ENCODE measurements at regions not wholly inside any gene's neighbourhood (a gene's known extent, or its start where the extent isn't known, plus 50 kb on each side); places are given as distances from the start of the nearest gene placed in this dataset.

- Mint-ChIP-seq H3K36me3 (ENCODE audit: low read depth, unreplicated experiment) (no peaks in the 10 kb centered on the region), H3K4me1 (ENCODE audit: unreplicated experiment) (no peaks in the 10 kb centered on the region), H3K27ac (ENCODE audit: unreplicated experiment) (no peak overlapping the region), H3K27me3 (ENCODE audit: unreplicated experiment) (no peaks in the 10 kb centered on the region), H3K9me3 (ENCODE audit: unreplicated experiment) (no peaks in the 10 kb centered on the region), H3K4me3 (ENCODE audit: unreplicated experiment) (no peak overlapping the region)
- no peak for TF ChIP-seq CTCF (IDR thresholded peaks at IDR 0.05; ENCODE audit: unreplicated experiment)
- no peak for DNase-seq (ENCODE audit: low spot score)
Observed at GRCh38 chr1:233482388-233482787, 131.5 kb upstream of the KCNK1 start.

- Mint-ChIP-seq H3K4me3 (ENCODE audit: unreplicated experiment) (no peak overlapping the region), H3K4me1 (ENCODE audit: unreplicated experiment) (no peaks in the 10 kb centered on the region), H3K27me3 (ENCODE audit: unreplicated experiment) (no peaks in the 10 kb centered on the region), H3K27ac (ENCODE audit: unreplicated experiment) (no peak overlapping the region), H3K36me3 (ENCODE audit: low read depth, unreplicated experiment) (no peaks in the 10 kb centered on the region), H3K9me3 (ENCODE audit: unreplicated experiment) (no peaks in the 10 kb centered on the region)
- no peak for DNase-seq (ENCODE audit: low spot score)
- TF ChIP-seq CTCF (IDR thresholded peaks at IDR 0.05; ENCODE audit: unreplicated experiment) = no peak
Observed at GRCh38 chr1:233485385-233485784, 128.5 kb upstream of the KCNK1 start.

GRCh38 chr1:233485809-233486398 is 128.0 kb upstream of the KCNK1 start:
- TF ChIP-seq CTCF (IDR thresholded peaks at IDR 0.05; ENCODE audit: unreplicated experiment) = no peak
- H3K27ac Mint-ChIP-seq (ENCODE audit: unreplicated experiment) = no peak overlapping the region
- H3K27me3 Mint-ChIP-seq (ENCODE audit: unreplicated experiment) = no peaks in the 10 kb centered on the region
- DNase-seq (ENCODE audit: low spot score) = no peak
- no peaks in the 10 kb centered on the region for H3K36me3 Mint-ChIP-seq (ENCODE audit: low read depth, unreplicated experiment)
- H3K4me3 Mint-ChIP-seq (ENCODE audit: unreplicated experiment) = no peak overlapping the region
- no peaks in the 10 kb centered on the region for H3K4me1 Mint-ChIP-seq (ENCODE audit: unreplicated experiment)
- no peaks in the 10 kb centered on the region for H3K9me3 Mint-ChIP-seq (ENCODE audit: unreplicated experiment)

- H3K36me3 Mint-ChIP-seq (ENCODE audit: low read depth, unreplicated experiment) = no peaks in the 10 kb centered on the region
- no peak for DNase-seq (ENCODE audit: low spot score)
- no peak overlapping the region for H3K4me3 Mint-ChIP-seq (ENCODE audit: unreplicated experiment)
- no peaks in the 10 kb centered on the region for H3K9me3 Mint-ChIP-seq (ENCODE audit: unreplicated experiment)
- no peaks in the 10 kb centered on the region for H3K27me3 Mint-ChIP-seq (ENCODE audit: unreplicated experiment)
- no peak overlapping the region for H3K27ac Mint-ChIP-seq (ENCODE audit: unreplicated experiment)
- H3K4me1 Mint-ChIP-seq (ENCODE audit: unreplicated experiment) = no peaks in the 10 kb centered on the region
- TF ChIP-seq CTCF (IDR thresholded peaks at IDR 0.05; ENCODE audit: unreplicated experiment) = no peak
Observed at GRCh38 chr1:233487408-233487807, 126.5 kb upstream of the KCNK1 start.

- no peak for TF ChIP-seq CTCF (IDR thresholded peaks at IDR 0.05; ENCODE audit: unreplicated experiment)
- no peaks in the 10 kb centered on the region for H3K27me3 Mint-ChIP-seq (ENCODE audit: unreplicated experiment)
- no peak for DNase-seq (ENCODE audit: low spot score)
- no peaks in the 10 kb centered on the region for H3K36me3 Mint-ChIP-seq (ENCODE audit: low read depth, unreplicated experiment)
- no peaks in the 10 kb centered on the region for H3K9me3 Mint-ChIP-seq (ENCODE audit: unreplicated experiment)
- no peak overlapping the region for H3K27ac Mint-ChIP-seq (ENCODE audit: unreplicated experiment)
- H3K4me1 Mint-ChIP-seq (ENCODE audit: unreplicated experiment) = no peaks in the 10 kb centered on the region
- no peak overlapping the region for H3K4me3 Mint-ChIP-seq (ENCODE audit: unreplicated experiment)
Observed at GRCh38 chr1:233489411-233489810, 124.5 kb upstream of the KCNK1 start.

Data from endothelial cell (in vitro differentiated cells).